Karpas-422 (cell line): ENCODE measurements at regions not wholly inside any gene's neighbourhood (a gene's known extent, or its start where the extent isn't known, plus 50 kb on each side); places are given as distances from the start of the nearest gene placed in this dataset.

Experiments used
- DNase-seq: peaks from one replicate; pipeline ENCODE4 v3.0.0-alpha.2; 2015
- H2AFZ ChIP-seq: fragments of 200-600 bp; sonication (generic); 2 replicates; pipeline ENCODE4 v1.6.1; 2014; ENCODE audit warnings: antibody characterized with exemption, low read length, mixed read lengths
- H3K27ac ChIP-seq: fragments of 200-600 bp; sonication (generic); 2 replicates; pipeline ENCODE4 v1.5.1; 2014; ENCODE audit warnings: mild to moderate bottlenecking, low read length, moderate library complexity
- H3K27me3 ChIP-seq: fragments of 200-600 bp; sonication (generic); 2 replicates; pipeline ENCODE4 v1.6.1; 2014; ENCODE audit warnings: low read length, mixed read lengths
- H3K36me3 ChIP-seq: fragments of 200-600 bp; sonication (generic); 2 replicates; pipeline ENCODE4 v1.6.1; 2014; ENCODE audit warnings: low read length, mixed read lengths; ENCODE audit not compliant: insufficient read depth
- H3K4me1 ChIP-seq: fragments of 200-600 bp; sonication (generic); 2 replicates; pipeline ENCODE4 v1.6.1; 2014; ENCODE audit warnings: mild to moderate bottlenecking, low read length, mixed read lengths
- H3K4me2 ChIP-seq: fragments of 200-600 bp; sonication (generic); 2 replicates; pipeline ENCODE4 v1.6.1; 2014; ENCODE audit warnings: low read length, low read depth, mild to moderate bottlenecking; ENCODE audit not compliant: poor library complexity, severe bottlenecking
- H3K4me3 ChIP-seq: fragments of 200-600 bp; sonication (generic); 2 replicates; pipeline ENCODE4 v1.5.1; 2014; ENCODE audit warnings: mild to moderate bottlenecking, antibody characterized with exemption, low read length, mixed read lengths
- H3K79me2 ChIP-seq: fragments of 200-600 bp; sonication (generic); 2 replicates; pipeline ENCODE4 v1.6.1; 2014; ENCODE audit warnings: mild to moderate bottlenecking, low read length, mixed read lengths
- H3K9ac ChIP-seq: fragments of 200-600 bp; sonication (generic); 2 replicates; pipeline ENCODE4 v1.6.0; 2014; ENCODE audit warnings: low read length
- H3K9me2 ChIP-seq: fragments of 200-600 bp; sonication (generic), shearing (Covaris generic); replicated peaks from 2 replicates; pipeline ENCODE4 v1.6.0; 2014; ENCODE audit warnings: mild to moderate bottlenecking, low read length, moderate library complexity; ENCODE audit not compliant: insufficient read depth
- H3K9me3 ChIP-seq: fragments of 300-700, 200-600 bp; sonication (generic); 2 replicates; pipeline ENCODE4 v1.6.1; 2014; ENCODE audit warnings: low read length, mixed read lengths
- H4K20me1 ChIP-seq: fragments of 200-600 bp; sonication (generic); 2 replicates; pipeline ENCODE4 v1.6.1; 2014; ENCODE audit warnings: mild to moderate bottlenecking, antibody characterized with exemption, low read length, low read depth; ENCODE audit not compliant: insufficient read depth

DNA sequence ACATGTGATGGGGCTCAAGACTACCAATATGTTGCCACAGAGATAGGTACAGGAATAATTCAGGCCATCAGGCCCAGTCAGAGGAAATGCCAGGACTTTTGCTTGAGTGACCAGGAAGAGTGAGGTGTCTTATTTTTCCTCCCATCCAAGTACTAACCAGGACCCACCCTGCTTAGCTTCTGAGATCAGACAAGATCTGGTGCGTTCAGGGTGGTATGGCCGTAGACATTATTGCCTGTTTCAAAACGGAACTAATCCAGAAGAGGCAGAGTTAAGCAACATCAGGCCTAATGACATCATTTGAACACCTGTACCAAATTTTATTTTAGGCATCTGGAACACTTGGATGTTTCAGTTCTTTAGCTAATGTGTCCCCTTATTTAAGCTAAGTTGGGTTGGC is 205.5 kb upstream of the POU2AF2 start:
- Histone ChIP-seq H3K9me2 (no peaks in the 10 kb centered on the region; the same call in 1 of the 2 replicates), H3K27me3 (peaks cover 4% of the 10 kb centered on the region; the same call in 1 of the 2 replicates), H3K4me1 (no peaks in the 10 kb centered on the region), H3K27ac (no peak overlapping the region), H3K4me3 (no peak overlapping the region), H4K20me1 (no peaks in the 10 kb centered on the region), H3K79me2 (no peaks in the 10 kb centered on the region), H3K36me3 (no peaks in the 10 kb centered on the region), H3K4me2 (no peak overlapping the region), H2AFZ (no peak overlapping the region), H3K9me3 (no peaks in the 10 kb centered on the region), H3K9ac (no peak overlapping the region)
- DNase-seq: peak; percentile 53

DNA sequence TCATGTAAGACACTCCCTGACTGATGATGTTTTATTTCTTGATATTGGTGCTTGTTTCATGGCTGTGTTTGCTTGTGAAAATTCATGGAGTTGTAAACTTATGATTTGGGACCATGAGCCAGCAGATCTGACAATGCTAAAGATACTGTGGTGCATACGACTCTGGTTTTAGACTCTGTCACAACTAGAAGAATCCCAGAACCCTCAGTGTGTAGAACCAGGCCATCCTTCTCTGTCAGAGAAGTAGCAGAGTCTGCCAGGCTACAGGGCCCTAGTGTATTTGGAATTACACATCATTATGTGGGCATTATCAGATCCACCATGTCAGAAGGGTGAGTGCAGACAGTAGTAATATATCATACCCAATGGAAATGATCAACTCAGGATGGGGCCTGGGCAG is 209.8 kb upstream of the POU2AF2 start:
- Histone ChIP-seq H3K9me3 (no peaks in the 10 kb centered on the region), H3K27me3 (peaks cover 4% of the 10 kb centered on the region; the same call in 1 of the 2 replicates), H3K4me3 (no peak overlapping the region), H3K36me3 (no peaks in the 10 kb centered on the region), H3K9ac (no peak overlapping the region), H3K27ac (no peak overlapping the region), H3K9me2 (no peaks in the 10 kb centered on the region; the same call in 1 of the 2 replicates), H4K20me1 (no peaks in the 10 kb centered on the region), H3K79me2 (no peaks in the 10 kb centered on the region), H2AFZ (no peak overlapping the region), H3K4me2 (no peak overlapping the region), H3K4me1 (no peaks in the 10 kb centered on the region)
- DNase-seq: no peak

DNA sequence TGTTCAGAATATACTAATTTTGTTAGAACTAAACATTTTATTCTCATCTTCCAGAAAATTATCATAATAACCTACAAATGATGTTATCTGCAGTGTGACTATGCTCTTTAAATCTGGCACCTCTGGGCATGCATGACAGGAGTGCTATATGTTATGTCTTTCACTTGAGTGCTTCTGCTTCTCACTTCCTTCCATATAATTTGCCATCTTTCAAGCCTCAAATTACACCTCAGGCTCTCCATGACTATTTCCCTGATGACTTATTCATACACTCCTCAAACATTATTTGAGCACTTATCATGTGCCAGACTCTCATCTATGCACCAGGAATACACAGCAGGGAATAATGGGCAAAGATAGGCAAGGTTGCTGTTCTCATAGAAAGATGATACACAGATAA is 219.3 kb upstream of the POU2AF2 start:
- no peak for DNase-seq
- Histone ChIP-seq H3K79me2 (no peaks in the 10 kb centered on the region), H4K20me1 (no peaks in the 10 kb centered on the region), H3K9me2 (no peaks in the 10 kb centered on the region), H3K36me3 (no peaks in the 10 kb centered on the region), H3K4me2 (no peak overlapping the region), H3K27ac (no peak overlapping the region), H3K4me1 (no peaks in the 10 kb centered on the region), H2AFZ (no peak overlapping the region), H3K9me3 (no peaks in the 10 kb centered on the region), H3K4me3 (no peak overlapping the region), H3K9ac (no peak overlapping the region), H3K27me3 (no peaks in the 10 kb centered on the region)

DNA sequence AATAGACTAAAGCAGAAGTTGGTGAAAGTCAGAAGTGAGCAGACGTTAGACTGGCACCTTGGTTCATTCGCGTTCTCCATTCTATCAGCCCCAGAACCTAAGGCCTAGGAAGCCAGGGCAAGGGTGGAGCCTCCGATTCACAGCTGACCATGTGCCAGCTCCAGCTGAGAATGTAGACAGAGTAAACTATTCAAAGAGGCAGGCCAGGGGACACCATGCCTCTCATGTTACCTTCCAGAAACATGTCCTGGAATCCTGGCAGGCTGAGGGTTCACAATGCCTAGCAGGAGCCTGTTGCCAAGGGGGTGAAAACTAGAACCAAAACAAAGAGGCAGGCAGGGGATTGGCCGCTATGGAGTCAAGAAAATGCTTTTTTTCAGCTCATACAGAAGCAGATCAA is 224.4 kb upstream of the POU2AF2 start:
- no peaks in the 10 kb centered on the region for H3K27me3 ChIP-seq
- no peak overlapping the region for H2AFZ ChIP-seq
- no peak for DNase-seq
- no peaks in the 10 kb centered on the region for H3K79me2 ChIP-seq
- no peaks in the 10 kb centered on the region for H3K4me1 ChIP-seq
- H3K9me2 ChIP-seq: no peaks in the 10 kb centered on the region
- H3K4me3 ChIP-seq: no peak overlapping the region
- H4K20me1 ChIP-seq: no peaks in the 10 kb centered on the region
- H3K36me3 ChIP-seq: no peaks in the 10 kb centered on the region
- H3K9me3 ChIP-seq: no peaks in the 10 kb centered on the region
- H3K27ac ChIP-seq: no peak overlapping the region
- H3K4me2 ChIP-seq: no peak overlapping the region
- H3K9ac ChIP-seq: no peak overlapping the region

DNA sequence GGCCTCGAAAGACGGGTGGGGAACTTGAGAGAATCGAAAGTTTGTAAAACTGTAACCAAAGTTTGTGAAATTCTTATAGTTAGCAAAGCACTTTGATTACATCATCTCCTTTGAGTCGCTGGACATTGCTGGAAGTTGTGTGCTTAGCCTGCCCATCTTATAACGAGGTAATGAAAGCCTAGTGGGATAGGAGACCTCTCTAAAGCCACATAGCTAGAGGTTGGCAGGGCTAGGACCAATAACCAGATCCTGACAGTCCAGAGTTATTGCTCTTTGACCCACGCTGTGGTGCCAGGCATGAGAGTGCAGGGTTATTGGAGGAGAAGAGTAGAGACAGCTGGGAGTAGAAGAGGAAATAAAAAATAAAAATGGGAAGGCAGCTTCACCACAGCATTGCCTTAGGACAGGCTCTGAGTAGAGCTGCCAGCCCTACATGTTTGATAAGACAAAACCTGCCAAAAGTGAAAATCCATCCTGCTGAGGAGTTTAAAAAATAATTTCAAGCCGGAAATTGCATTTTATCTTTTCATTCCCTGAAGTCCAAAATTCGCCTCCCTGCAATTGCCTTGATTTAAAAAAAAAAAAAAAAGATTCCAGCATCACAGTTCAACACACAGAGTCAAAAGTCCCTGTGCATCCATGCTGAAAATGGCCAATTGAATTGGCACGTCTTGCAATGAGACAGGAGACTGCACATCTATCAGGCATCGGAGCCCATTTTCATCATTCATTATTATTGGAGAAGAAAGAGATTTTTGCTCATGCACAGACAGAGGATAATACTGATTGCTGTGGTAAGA is 225.5 kb upstream of the POU2AF2 start:
- Histone ChIP-seq H3K27me3 (no peaks in the 10 kb centered on the region), H3K4me2 (no peak overlapping the region), H3K36me3 (no peaks in the 10 kb centered on the region), H2AFZ (no peak overlapping the region), H3K27ac (no peak overlapping the region), H3K4me3 (no peak overlapping the region), H3K9me3 (no peaks in the 10 kb centered on the region), H4K20me1 (no peaks in the 10 kb centered on the region), H3K9ac (no peak overlapping the region), H3K9me2 (no peaks in the 10 kb centered on the region), H3K4me1 (no peaks in the 10 kb centered on the region), H3K79me2 (no peaks in the 10 kb centered on the region)
- DNase-seq: no peak

DNA sequence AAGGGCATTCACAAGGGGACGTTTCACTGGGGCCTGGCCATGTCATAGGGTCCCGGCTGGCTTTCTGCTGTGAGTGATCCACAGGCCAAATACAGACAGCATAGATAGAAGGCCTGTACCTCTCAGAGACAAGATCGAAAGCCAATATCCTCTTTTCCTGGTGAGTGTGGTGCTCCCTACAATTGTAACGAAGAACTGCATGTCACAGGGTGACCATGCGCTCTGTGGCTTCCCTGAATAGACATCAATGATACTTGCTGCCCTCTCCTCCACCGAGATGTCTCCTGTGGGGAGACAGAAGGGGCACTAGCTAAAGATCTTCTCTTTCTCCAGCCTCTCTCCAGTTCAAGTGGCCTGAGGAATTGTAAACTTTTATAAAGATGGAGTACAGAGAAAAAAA is 226.1 kb upstream of the POU2AF2 start:
- H2AFZ ChIP-seq: no peak overlapping the region
- no peak overlapping the region for H3K4me2 ChIP-seq
- H3K4me1 ChIP-seq: no peaks in the 10 kb centered on the region
- DNase-seq: no peak
- no peak overlapping the region for H3K27ac ChIP-seq
- H3K9ac ChIP-seq: no peak overlapping the region
- no peaks in the 10 kb centered on the region for H3K9me3 ChIP-seq
- H3K27me3 ChIP-seq: no peaks in the 10 kb centered on the region
- H3K36me3 ChIP-seq: no peaks in the 10 kb centered on the region
- H4K20me1 ChIP-seq: no peaks in the 10 kb centered on the region
- no peaks in the 10 kb centered on the region for H3K9me2 ChIP-seq
- H3K4me3 ChIP-seq: no peak overlapping the region
- H3K79me2 ChIP-seq: no peaks in the 10 kb centered on the region

DNA sequence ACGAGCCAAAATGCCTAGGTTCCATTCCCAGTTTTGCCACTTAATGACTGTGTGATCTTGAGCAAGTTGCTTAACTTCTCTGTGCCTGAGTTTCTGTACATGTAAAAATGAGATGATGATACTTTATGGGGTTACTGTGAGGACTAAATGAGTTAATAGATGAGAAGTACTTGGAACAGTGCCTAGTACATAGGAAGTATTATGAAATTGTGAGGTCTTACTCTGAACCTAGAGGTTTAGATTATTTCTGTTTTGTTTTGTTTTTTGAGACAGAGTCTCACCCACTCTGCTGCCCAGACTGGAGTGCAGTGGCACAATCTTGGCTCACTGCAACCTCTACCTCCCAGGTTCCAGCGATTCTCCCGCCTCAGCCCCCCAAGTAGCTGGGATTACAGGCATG is 227.0 kb upstream of the POU2AF2 start:
- Histone ChIP-seq H3K4me3 (no peak overlapping the region), H4K20me1 (no peaks in the 10 kb centered on the region), H3K36me3 (no peaks in the 10 kb centered on the region), H3K27me3 (no peaks in the 10 kb centered on the region), H3K9ac (no peak overlapping the region), H3K4me2 (no peak overlapping the region), H3K9me3 (no peaks in the 10 kb centered on the region), H2AFZ (no peak overlapping the region), H3K27ac (no peak overlapping the region), H3K4me1 (no peaks in the 10 kb centered on the region), H3K9me2 (no peaks in the 10 kb centered on the region), H3K79me2 (no peaks in the 10 kb centered on the region)
- no peak for DNase-seq

DNA sequence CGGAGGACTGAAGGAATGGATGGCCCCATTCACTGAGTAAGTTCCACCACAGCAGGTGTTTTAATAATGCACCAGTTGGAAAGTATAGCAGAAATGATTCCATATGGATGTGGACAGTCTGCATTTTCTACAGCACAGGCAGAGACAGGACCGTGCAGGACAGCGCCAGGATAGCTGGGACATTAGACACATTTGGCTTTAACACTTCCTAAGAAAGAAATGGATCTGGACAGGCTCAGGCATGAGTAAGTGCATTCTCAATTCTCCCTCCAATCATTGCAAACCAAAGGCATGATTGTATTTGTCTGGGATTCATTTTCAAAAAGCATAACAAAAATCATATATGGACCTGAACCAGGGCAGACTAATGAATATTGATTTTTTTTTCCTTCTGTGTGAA is 233.0 kb upstream of the POU2AF2 start:
- Histone ChIP-seq H3K27me3 (no peaks in the 10 kb centered on the region), H3K4me1 (no peaks in the 10 kb centered on the region), H3K9me3 (no peaks in the 10 kb centered on the region), H4K20me1 (no peaks in the 10 kb centered on the region), H3K79me2 (no peaks in the 10 kb centered on the region), H3K9me2 (no peaks in the 10 kb centered on the region), H3K27ac (no peak overlapping the region), H2AFZ (no peak overlapping the region), H3K36me3 (no peaks in the 10 kb centered on the region), H3K9ac (no peak overlapping the region), H3K4me3 (no peak overlapping the region), H3K4me2 (no peak overlapping the region)
- DNase-seq: no peak
